Activated CD4-positive, CD25-positive, alpha-beta regulatory T cell (primary cell): ENCODE measurements at regions not wholly inside any gene's neighbourhood (a gene's known extent, or its start where the extent isn't known, plus 50 kb on each side); places are given as distances from the start of the nearest gene placed in this dataset.
A peak's percentile ranks its signal among the peaks of the same experiment; 100 is the strongest.

Source experiments
- DNase-seq, 4 experiments: peaks; one replicate each; lab custom pipeline; 2025; lab: John Stamatoyannopoulos, UW

GRCh38 chr1:116819081-116819480, 64.9 kb downstream of the CD2 start:
- DNase-seq: no peak

GRCh38 chr1:116820369-116820768, 66.1 kb downstream of the CD2 start:
- DNase-seq: no peak

GRCh38 chr1:116821763-116822162, 67.5 kb downstream of the CD2 start:
- DNase-seq: no peak

GRCh38 chr1:116824631-116825206, 70.5 kb downstream of the CD2 start:
- no peak for DNase-seq

DNA sequence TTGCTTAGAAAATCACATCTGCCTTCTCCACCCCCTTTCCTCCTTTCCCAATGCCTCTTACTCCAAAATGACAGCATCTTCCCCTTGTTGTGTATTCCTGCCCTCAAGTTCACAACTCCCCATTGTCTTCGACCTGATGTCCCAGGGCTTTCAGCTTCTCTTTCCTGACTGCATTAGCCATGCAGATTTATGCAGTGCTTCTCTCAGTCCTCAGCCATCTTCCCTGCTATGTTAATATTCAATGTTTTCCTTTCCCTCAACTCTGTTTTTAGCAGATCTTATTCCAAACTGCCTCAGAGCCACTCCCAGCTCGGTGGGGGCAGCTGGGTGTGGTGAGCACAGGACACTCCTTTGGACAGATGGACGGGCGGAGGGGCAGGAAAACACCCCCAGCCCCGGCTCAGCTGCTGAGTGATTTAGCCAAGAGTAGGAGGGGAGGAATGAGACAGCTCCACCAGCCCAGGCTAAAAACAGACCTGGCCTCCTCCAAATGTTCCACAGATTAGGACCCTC, 71.0 kb downstream of the CD2 start:
- DNase-seq: no peak

- DNase-seq: no peak
Observed at GRCh38 chr1:116825720-116826438, 71.6 kb downstream of the CD2 start.

DNA sequence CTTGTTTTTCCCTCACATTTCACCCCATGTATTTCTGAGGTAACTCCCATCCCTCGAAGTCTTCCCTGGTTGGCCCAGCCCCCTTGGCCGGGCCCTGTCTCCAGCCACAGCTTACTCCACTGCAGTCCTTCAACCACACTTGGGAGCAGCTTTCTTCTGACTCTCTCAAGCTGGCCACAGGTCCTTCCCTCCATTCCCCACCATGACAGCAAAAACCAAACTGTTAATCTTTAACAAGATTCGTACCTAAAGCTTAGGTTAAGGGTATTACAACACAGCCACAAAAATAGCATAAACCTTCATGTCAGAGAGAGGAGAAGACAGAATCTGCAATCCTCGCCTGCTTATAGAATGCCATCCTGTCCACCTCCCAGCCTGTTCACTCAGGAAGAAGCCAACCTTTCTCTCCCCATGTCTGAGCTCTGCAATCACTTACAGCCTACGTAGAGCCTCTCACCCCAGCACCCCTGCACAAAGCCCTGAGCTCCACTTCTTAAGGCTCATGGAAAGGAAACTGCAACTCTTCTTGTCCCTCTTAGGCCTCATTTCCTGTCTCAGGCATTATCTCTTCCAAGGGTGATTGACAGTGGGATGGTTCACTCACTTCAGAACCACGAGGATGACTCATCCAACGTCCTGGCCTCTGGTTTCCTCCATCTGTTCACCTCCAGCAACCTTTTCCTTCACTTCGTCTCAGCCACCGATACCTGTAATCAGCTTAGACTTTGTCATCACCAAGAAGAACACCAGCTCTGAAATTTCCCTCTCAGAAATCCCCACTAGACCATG, 72.8 kb downstream of the CD2 start:
- DNase-seq: peak in 1 of 4 experiments; percentile 18

- DNase-seq: no peak
Observed at GRCh38 chr1:116827607-116828105, 73.4 kb downstream of the CD2 start.

DNA sequence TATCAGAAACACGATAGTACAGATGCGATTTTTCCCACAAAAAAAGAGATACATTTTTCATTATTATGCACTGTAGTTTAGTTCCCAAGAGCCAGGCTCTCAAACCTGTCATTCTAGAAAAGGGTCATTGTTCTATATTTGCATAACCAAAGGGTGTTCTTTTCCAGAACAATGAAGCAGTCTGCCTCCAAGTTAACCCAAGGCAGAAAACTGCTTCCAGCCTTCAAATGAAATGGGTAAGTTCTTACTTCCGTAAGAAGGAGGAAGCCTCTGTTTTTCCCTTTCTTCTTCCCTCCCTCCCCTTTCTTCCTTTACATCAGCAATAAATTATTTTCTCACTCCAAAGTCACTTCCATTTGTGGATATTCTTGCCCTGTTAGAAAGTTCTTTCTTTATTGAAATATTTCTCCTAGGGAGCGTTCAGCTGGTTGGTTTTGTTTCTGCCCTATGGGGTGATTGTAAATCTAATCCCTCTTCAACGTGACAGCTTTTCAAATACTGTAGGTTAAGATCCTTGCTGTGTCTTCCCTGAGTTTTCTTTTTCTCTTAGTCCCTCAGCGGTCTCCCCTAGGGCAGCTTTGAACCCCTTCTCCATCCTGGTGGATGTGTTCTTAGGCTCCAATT, 77.3 kb upstream of the PTGFRN start:
- no peak for DNase-seq

DNA sequence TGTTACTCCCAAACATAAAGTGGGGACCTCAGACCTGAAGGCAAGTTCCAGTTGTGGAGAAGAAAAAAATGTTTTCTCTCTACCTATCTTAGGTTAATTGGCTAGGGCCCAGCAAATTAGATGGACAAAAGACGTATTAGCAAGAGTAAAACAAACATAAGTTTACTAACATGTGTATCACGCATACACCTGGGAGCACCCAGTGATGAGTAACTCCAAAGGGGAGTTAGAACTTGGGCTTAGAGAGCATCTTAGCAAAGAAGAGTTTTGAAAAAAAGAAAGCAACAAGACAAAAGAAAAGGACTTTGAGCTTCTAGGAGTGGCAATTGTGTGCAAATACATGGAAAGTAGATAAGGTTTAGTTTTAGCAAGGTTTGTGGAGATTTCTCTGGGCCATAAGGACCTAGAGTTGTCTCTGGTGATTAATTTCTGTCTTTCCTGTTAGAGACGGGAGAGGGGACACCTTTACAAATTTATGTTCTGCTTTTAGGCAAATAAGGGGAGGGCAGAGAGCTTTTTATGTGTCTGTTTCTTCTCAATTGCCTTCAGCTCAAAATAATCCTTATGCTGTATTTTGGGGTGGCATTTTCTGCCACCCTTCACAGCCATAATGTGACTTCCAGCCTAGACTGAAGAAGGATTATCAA, 76.7 kb upstream of the PTGFRN start:
- DNase-seq: no peak

DNA sequence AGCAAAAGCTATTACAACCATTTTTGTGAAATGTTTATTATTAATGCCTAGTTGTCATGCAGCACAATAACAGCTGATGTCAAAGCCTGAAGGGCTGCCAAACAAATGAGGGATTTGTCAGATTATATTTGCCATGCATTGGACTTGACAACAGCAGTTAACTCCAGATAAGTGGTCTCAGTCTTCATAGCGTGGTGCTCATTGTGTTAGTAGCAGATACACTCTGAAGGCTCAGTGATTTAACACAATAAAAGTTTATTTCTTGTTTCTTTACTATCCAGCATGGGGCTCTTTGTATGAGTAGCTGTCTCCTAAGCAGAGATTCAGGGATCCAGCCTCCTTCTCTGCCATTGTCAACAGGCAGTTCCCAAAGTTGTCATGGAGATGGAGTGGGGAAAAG, 76.0 kb upstream of the PTGFRN start:
- no peak for DNase-seq

DNA sequence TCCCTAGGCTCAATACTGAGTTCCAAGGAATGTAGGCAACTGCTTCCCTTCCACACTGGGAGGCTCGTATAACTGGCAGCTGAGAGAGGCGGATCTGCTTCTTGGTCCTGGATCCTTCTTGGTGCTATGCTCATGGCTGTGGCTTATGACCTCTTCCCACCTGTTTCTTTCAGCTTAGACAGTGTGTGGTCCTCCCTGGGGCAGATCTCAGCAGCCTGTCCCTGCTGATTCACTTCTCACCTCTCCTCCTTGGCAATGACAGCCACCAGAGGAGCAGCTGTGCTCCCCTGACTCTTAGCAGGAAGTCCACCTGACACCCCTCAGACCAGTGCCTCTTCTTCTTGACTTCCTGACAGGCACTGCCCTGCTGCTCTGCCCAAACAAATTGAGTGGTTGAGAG, 75.1 kb upstream of the PTGFRN start:
- no peak for DNase-seq

DNA sequence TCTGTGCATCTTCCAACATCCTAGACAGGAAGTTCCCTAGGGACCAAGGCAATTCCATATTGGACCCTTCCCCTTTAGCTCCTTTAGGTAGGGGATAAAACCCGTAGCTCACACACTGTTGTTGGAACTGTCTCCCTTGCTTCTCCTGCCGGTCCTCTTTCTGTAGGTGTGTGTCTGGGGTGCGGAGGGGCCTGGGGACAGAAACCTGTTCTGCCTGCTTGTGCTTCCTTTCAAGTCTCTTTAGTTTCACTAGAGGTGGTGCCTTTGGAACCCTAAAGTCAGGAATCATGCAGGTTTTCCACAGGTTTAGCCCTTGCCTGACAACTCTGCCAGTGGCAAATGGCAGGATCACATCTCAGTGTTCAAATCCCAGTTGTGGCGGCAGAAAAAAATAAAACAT, 74.6 kb upstream of the PTGFRN start:
- DNase-seq: no peak

DNA sequence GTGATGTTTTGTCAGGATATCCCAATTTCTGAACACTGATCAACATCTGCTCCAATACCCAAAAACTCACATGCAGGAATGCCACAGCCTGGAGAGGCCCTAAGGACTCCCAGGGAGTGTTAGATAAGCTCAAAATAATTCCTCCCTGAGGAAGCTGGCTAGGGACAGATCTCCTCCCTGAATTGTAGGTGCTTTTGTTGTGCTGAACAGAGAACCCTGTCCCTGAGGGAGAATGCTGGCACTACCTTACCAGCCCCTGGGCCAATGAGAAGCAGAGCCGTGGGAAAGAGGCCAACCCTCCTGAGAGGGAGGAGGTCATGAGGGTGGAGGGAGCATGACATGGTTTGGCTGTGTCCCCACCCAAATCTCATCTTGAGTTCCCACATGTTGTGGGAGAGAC, 73.6 kb upstream of the PTGFRN start:
- no peak for DNase-seq

DNA sequence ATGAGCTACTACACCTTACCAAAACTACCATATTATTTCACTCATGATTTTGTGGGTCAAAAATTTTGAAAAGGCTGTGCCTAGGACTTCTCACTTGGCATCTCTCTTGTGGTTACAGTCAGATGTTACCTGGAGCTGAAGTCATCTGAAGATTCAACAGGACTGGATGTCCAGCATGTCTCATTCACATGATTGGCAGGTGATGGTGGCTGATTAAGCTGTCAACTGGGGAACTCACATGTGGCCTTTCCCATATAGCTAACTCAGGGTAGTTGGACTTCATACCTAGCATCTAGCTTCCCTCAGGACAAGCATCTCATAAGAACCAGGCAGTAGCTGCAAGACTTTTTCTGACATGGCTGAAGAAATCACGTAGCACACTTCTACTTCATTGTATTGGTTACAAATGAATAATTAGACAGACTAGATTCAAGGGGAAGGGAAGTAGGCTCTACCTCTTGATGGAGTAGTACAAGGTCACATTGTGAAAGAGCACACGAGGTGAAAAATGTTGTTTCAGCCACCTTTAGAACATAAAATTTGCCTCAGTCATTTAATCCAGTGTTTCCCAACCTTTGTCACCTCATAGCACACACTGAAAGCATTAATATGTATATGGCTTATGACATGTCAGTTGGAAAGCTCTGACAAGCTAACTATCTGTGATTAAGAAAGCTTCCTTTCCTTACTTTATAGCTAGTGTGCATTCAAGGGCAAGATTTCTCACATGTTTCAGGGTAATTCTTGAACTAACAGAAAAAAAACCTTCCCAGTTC, 68.0 kb upstream of the PTGFRN start:
- no peak for DNase-seq

GRCh38 chr1:116842654-116843053, 67.1 kb upstream of the PTGFRN start:
- DNase-seq: no peak

DNA sequence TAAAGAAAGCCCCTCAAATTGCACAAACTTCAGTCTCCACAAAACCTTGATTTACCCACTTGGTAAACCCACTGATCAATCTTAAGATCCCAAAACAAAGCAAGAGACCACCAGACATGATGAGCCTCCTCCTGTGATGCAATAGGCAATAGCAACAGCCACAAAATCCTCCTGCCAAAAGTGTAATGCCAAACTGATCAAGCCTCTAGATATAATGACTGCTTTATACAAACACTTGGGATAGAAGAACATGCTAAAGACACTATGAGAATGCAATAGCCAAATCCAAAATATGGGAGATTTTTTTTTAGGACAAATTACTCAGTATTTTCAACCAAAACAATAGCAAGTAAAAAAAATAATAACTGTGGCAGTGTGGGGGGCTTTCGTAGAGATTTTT, 64.9 kb upstream of the PTGFRN start:
- DNase-seq: no peak

DNA sequence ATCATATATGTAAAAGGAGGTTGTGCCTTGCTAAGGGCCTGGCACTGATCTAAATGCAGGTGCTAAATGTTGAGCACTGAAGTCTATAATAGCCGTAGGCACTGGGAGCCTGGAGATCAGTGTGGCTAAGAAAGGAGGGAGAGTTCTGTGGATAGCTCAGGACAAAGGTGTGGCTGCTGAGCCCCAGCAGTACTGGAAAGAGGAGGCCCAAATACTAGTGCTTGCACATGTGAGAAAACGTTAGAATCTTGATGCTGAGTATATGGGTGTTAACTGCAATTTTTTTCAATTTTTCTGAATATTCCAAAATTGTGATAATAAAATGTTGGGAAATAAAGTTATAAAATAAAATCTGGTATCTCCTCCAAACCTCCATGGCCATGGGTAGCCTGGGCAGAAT, 62.5 kb upstream of the PTGFRN start:
- DNase-seq: no peak

GRCh38 chr1:116847688-116848531, 61.8 kb upstream of the PTGFRN start:
- DNase-seq: no peak

DNA sequence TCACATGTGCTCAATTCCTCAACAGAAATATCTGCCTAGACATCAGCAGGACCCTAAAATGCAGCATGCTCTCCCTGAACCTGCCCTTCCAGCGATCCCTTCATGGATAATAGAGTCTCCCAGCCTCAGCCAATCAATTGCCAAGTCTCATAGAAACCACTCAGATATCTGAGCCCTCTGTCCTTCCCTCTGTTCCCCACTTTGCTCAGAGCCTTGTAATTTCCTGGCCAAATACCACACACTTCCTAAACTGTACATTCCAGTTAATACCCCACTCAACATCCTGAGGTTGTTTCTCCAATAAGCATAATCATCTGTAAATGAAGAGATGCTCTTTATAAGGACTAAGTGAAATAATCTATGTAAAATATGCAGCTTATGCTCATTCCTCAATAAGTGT, 59.3 kb upstream of the PTGFRN start:
- DNase-seq: no peak
